Sigmoid colon (tissue), 4 donors: ENCODE measurements at regions not wholly inside any gene's neighbourhood (a gene's known extent, or its start where the extent isn't known, plus 50 kb on each side); places are given as distances from the start of the nearest gene placed in this dataset.

Source experiments
- POLR2AphosphoS5 ChIP-seq, 4 donors: sonication (generic); formaldehyde crosslinking; IDR thresholded peaks; one replicate each; pipeline ENCODE4 v1.6.1; 2017; ENCODE audit warnings: antibody characterized with exemption in 4 of 4
- TF ChIP-seq, protein P1 (sequence below), 4 experiments: fragments of 450-650 bp in 3 of 4; fragments of 200-600 bp in 1 of 4; IDR thresholded peaks; one replicate each; pipeline ENCODE4 v1.5.1; 2016 to 2019; ENCODE audit warnings: antibody characterized with exemption in 4 of 4, mild to moderate bottlenecking in 3 of 4, moderate library complexity in 2 of 4

DNA sequence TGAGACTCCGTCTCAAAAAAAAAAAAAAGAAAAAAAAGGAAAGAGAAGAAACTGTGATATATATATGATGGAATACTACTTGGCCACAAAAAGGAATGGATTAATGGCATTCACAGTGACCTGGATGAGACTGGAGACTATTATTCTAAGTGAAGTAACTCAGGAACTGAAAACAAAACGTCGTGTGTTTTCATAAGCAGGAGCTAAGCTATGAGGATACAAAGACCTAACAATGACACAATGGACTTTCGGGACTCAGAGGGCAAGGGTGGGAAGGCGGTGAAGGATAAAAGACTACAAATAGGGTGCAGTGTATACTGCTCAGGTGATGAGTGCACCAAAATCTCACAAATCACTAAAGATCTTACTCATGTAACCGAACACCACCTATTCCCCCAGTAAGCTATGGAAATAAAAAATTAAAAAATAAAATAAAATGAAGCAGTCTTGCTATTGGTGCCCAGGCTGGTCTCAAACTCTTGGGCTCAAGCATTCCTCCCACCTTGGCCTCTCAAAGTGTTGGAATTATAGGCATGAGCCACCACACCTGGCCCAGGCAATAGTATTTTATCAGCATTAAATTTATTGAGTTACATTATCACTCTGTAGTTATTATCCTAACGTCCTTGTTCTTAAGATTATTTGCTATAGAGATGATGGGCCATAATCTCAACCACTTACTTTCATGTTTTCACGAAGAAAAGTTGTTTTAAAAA is 71.5 kb upstream of the GPBP1 start:
- TF ChIP-seq, protein P1, sequence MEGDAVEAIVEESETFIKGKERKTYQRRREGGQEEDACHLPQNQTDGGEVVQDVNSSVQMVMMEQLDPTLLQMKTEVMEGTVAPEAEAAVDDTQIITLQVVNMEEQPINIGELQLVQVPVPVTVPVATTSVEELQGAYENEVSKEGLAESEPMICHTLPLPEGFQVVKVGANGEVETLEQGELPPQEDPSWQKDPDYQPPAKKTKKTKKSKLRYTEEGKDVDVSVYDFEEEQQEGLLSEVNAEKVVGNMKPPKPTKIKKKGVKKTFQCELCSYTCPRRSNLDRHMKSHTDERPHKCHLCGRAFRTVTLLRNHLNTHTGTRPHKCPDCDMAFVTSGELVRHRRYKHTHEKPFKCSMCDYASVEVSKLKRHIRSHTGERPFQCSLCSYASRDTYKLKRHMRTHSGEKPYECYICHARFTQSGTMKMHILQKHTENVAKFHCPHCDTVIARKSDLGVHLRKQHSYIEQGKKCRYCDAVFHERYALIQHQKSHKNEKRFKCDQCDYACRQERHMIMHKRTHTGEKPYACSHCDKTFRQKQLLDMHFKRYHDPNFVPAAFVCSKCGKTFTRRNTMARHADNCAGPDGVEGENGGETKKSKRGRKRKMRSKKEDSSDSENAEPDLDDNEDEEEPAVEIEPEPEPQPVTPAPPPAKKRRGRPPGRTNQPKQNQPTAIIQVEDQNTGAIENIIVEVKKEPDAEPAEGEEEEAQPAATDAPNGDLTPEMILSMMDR (IDR thresholded peaks at IDR 0.05): no peak
- TF ChIP-seq POLR2AphosphoS5 (IDR thresholded peaks at IDR 0.05): no peak
